ENCODE measurements at regions not wholly inside any gene's neighbourhood (a gene's known extent, or its start where the extent isn't known, plus 50 kb on each side); places are given as distances from the start of the nearest gene placed in this dataset.

DNA sequence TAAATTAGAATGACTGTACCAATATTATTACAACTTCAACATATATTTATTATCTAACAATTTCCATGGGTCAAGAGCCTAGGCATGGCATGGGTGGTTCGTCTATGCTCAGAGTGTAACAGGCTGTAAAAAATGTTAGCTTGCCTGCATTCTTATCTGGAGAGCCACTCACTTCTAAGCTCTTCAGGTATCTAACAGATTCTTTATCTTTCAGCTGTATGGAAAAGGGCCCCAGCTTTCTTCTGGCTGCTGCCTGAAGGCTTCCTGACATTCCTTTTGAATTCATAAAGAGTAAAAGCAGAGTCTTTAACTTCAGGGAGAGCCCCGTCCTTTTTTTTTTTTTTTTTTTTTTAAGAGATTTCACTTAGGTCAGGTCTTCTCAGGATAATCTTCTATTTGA is 648.8 kb downstream of the NXPH1 start:
- TF ChIP-seq GATA2 (IDR thresholded peaks at IDR 0.05; ENCODE audit: low read depth, low read length) = no peak
- no peak for TF ChIP-seq GATA3 (IDR thresholded peaks at IDR 0.05; ENCODE audit: low read depth, low read length)
